ENCODE measurements at regions not wholly inside any gene's neighbourhood (a gene's known extent, or its start where the extent isn't known, plus 50 kb on each side); places are given as distances from the start of the nearest gene placed in this dataset.

DNA sequence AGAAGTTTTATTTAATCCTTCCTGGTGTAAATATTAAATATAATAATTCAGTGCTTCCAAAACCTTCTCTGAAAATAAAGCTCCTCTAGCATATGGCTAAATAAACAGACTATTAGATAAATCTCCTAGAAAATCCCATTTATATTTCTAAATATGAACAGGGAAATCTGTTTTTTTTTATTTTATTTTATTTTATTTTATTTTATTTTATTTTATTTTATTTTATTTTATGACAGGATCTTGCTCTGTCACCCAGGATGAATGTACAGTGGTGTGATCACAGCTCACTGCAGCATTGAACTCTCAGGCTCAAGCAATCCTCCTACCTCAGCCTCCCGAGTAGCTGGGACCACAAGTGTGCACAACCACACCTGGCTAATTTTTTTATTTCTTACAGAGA lies 673.5 kb downstream of the IRS1 start:
- H3K4me3 ChIP-seq (replicated peaks; ENCODE audit: low read depth, low read length) = no peak overlapping the region
- TF ChIP-seq CTCF (IDR thresholded peaks at IDR 0.05; ENCODE audit: low read depth, low read length, missing control alignments) = no peak
- no peak for DNase-seq (ENCODE audit: extremely low read depth, low read depth)

GRCh38 chr2:226125176-226125883 lies 674.3 kb downstream of the IRS1 start:
- no peak overlapping the region for H3K4me3 ChIP-seq (replicated peaks; ENCODE audit: low read depth, low read length)
- TF ChIP-seq CTCF (IDR thresholded peaks at IDR 0.05; ENCODE audit: low read depth, low read length, missing control alignments) = no peak
- no peak for DNase-seq (ENCODE audit: extremely low read depth, low read depth)

- no peak for DNase-seq (ENCODE audit: extremely low read depth, low read depth)
- TF ChIP-seq CTCF (IDR thresholded peaks at IDR 0.05; ENCODE audit: low read depth, low read length, missing control alignments) = no peak
- H3K4me3 ChIP-seq (replicated peaks; ENCODE audit: low read depth, low read length) = no peak overlapping the region
These were observed 675.0 kb downstream of the IRS1 start for GRCh38 chr2:226124548-226125011.

- DNase-seq (ENCODE audit: extremely low read depth, low read depth) = no peak
- TF ChIP-seq CTCF (IDR thresholded peaks at IDR 0.05; ENCODE audit: low read depth, low read length, missing control alignments) = no peak
- no peak overlapping the region for H3K4me3 ChIP-seq (replicated peaks; ENCODE audit: low read depth, low read length)
These were observed 676.3 kb downstream of the IRS1 start for GRCh38 chr2:226123300-226123699.

DNA sequence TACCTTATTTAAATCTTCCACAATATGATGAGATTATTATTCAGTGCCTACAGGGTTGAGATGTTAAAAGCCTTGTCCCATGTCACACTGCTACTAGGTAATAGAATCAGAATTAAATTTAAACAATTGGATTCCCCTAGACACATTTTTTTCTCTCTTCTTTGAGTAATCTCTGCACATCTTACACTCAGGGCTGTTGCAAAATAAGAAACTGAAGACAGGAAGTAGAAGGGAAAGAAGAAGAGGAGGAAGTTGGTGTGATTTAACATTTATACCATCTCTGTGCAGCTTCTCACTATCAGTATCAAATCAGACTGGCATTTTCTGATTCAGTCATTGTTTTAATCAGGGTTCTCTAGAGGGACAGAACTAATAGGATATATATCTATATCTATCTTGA lies 677.6 kb downstream of the IRS1 start:
- DNase-seq (ENCODE audit: extremely low read depth, low read depth) = no peak
- no peak overlapping the region for H3K4me3 ChIP-seq (replicated peaks; ENCODE audit: low read depth, low read length)
- TF ChIP-seq CTCF (IDR thresholded peaks at IDR 0.05; ENCODE audit: low read depth, low read length, missing control alignments) = no peak

DNA sequence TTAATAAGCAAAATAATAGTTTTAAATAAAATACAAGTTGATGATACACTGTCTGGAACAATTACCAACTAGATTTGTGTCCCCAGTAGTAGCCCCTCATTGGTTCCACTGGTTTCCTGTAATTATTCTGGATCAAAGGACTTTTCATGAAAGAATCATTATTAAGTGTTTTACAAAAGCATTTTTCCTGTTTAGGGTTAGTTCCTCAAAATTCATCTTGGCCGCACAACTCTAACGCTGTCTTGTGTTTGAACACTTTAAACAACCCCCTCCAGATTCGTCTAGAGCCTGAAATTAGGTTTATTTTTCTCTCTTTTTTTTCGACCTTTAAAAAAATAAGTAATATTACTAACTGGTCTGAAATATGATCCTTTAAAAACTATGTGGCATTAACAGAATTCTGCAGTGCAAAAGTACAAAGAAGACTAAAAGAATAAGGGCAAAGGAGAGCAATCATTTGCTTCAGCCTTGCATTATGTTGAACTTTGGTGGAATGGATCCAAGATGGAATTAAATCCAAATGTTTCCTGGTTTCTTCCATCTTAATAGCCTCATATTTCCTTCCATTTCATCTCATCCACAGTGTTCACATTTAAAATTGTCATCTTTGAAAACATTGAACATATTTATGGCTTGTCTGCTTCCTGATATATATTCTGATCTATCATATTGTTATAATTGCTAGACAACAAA lies 678.4 kb downstream of the IRS1 start:
- peak; percentile 70 for DNase-seq (ENCODE audit: extremely low read depth, low read depth)
- no peak for TF ChIP-seq CTCF (IDR thresholded peaks at IDR 0.05; ENCODE audit: low read depth, low read length, missing control alignments)

More for the DNA sequence above, 678.4 kb downstream of the IRS1 start:
- H3K4me3 ChIP-seq (replicated peaks; ENCODE audit: low read depth, low read length) = no peak overlapping the region

All from HFF-Myc (cell line).